ENCODE measurements at regions not wholly inside any gene's neighbourhood (a gene's known extent, or its start where the extent isn't known, plus 50 kb on each side); places are given as distances from the start of the nearest gene placed in this dataset.
"Not testable (repeated sequence)": the region's sequence is repeated elsewhere in the genome, so short reads cannot be mapped to it uniquely, and the experiment has no call there.

DNA sequence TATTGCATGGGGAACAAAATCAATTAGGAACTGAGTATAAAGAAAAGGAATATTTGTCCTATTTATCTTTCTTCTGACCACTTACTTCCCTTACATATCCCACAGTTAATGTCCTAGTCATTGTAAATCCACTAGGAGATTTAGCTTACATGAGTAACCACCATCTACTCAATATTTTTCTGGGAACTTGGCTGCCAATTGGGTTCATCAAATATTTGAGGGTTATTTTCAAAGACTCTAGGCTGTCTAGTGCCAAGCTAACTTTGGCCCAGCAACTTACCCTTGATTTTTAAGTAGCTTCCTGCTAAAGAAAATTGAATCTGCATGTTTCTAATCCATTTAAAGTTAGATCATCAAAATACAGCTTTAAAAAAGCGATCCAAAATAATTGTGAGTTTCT is 362.5 kb upstream of the EPHA3 start:
- Histone ChIP-seq H3K9me2 (ENCODE audit: insufficient read depth, low read length) (no peaks in the 10 kb centered on the region), H3K36me3 (ENCODE audit: insufficient read depth, low read length) (no peaks in the 10 kb centered on the region), H3F3A (ENCODE audit: insufficient read depth, low read length, poor library complexity, severe bottlenecking) (no peaks in the 10 kb centered on the region)

DNA sequence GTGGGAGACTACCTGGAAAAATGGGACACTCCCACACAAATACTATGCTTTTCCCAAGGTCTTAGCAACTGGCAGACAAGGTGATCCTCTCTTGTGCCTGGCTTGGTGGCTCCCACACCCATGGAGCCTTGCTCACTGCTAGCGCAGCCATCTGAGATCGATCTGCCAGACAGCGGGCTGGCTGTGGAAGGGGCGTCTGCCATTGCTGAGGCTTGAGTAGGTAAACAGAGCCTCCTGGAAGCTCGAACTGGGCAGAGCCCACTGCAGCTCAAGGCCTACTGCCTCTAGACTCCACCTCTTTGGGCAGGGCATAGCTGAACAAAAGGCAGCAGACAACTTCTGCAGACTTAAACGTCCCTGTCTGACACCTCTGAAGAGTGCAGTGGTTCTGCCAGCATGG is 360.3 kb upstream of the EPHA3 start:
- not testable (repeated sequence) for H3K9ac ChIP-seq (ENCODE audit: low read length); H3K4me3 ChIP-seq (ENCODE audit: low read length); H3F3A ChIP-seq (ENCODE audit: insufficient read depth, low read length, poor library complexity, severe bottlenecking); H4K20me1 ChIP-seq (ENCODE audit: insufficient read depth); H3K79me2 ChIP-seq (replicated peaks; ENCODE audit: insufficient read depth, low read length); H3K27me3 ChIP-seq (ENCODE audit: insufficient read depth, low read depth, low read length); H3K9me3 ChIP-seq (ENCODE audit: low read length); H2AFZ ChIP-seq (ENCODE audit: low read depth, low read length); H3K4me2 ChIP-seq (ENCODE audit: low read length); H3K27ac ChIP-seq (ENCODE audit: low read length); H3K36me3 ChIP-seq (ENCODE audit: insufficient read depth, low read length); H3K9me2 ChIP-seq (ENCODE audit: insufficient read depth, low read length)

More for the DNA sequence above, 362.5 kb upstream of the EPHA3 start:
- Histone ChIP-seq H3K9ac (ENCODE audit: low read length) (no peak overlapping the region), H3K27ac (ENCODE audit: low read length) (no peak overlapping the region), H3K9me3 (ENCODE audit: low read length) (no peaks in the 10 kb centered on the region), H3K4me3 (ENCODE audit: low read length) (no peak overlapping the region), H3K4me2 (ENCODE audit: low read length) (no peak overlapping the region), H4K20me1 (ENCODE audit: insufficient read depth) (no peaks in the 10 kb centered on the region), H3K27me3 (ENCODE audit: insufficient read depth, low read depth, low read length) (no peaks in the 10 kb centered on the region), H3K79me2 (replicated peaks; ENCODE audit: insufficient read depth, low read length) (no peaks in the 10 kb centered on the region), H2AFZ (ENCODE audit: low read depth, low read length) (no peak overlapping the region)
- TF ChIP-seq EZH2 (IDR thresholded peaks at IDR 0.05; ENCODE audit: borderline replicate concordance, insufficient read depth, low read length, poor library complexity, severe bottlenecking), result no peak
- TF ChIP-seq, protein P1, sequence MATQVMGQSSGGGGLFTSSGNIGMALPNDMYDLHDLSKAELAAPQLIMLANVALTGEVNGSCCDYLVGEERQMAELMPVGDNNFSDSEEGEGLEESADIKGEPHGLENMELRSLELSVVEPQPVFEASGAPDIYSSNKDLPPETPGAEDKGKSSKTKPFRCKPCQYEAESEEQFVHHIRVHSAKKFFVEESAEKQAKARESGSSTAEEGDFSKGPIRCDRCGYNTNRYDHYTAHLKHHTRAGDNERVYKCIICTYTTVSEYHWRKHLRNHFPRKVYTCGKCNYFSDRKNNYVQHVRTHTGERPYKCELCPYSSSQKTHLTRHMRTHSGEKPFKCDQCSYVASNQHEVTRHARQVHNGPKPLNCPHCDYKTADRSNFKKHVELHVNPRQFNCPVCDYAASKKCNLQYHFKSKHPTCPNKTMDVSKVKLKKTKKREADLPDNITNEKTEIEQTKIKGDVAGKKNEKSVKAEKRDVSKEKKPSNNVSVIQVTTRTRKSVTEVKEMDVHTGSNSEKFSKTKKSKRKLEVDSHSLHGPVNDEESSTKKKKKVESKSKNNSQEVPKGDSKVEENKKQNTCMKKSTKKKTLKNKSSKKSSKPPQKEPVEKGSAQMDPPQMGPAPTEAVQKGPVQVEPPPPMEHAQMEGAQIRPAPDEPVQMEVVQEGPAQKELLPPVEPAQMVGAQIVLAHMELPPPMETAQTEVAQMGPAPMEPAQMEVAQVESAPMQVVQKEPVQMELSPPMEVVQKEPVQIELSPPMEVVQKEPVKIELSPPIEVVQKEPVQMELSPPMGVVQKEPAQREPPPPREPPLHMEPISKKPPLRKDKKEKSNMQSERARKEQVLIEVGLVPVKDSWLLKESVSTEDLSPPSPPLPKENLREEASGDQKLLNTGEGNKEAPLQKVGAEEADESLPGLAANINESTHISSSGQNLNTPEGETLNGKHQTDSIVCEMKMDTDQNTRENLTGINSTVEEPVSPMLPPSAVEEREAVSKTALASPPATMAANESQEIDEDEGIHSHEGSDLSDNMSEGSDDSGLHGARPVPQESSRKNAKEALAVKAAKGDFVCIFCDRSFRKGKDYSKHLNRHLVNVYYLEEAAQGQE (IDR thresholded peaks at IDR 0.05; ENCODE audit: borderline replicate concordance), result no peak
- no peak for TF ChIP-seq EP300 (conservative IDR thresholded peaks at IDR 0.05; ENCODE audit: poor library complexity, severe bottlenecking)
- TF ChIP-seq SMC3 (conservative IDR thresholded peaks at IDR 0.05; ENCODE audit: poor library complexity), result no peak
- TF ChIP-seq POLR2AphosphoS5 (IDR thresholded peaks at IDR 0.05), result no peak

DNA sequence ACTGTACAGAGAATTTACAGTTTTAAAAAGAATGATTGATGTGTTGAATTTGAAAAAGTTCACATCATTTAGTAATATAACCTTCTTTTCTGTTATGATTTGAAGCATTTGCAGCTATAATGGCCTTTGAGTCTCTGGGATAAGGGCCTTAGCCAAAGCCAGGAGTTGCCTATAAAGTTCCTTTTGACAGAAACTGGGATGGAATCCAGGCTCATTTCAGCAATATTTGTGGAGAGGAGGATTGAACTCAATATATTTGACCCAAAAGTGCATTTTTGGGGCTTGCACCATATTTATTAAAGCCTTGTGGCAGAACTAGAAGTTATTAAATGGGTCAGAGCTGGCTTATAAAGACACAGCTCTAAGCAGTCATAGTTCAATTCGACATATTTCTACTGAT is 348.7 kb upstream of the EPHA3 start:
- Histone ChIP-seq H4K20me1 (ENCODE audit: insufficient read depth) (no peaks in the 10 kb centered on the region), H3K4me2 (ENCODE audit: low read length) (no peak overlapping the region), H3K79me2 (replicated peaks; ENCODE audit: insufficient read depth, low read length) (no peaks in the 10 kb centered on the region), H3K36me3 (ENCODE audit: insufficient read depth, low read length) (no peaks in the 10 kb centered on the region), H3F3A (ENCODE audit: insufficient read depth, low read length, poor library complexity, severe bottlenecking) (no peaks in the 10 kb centered on the region), H3K9me3 (ENCODE audit: low read length) (no peaks in the 10 kb centered on the region), H3K9me2 (ENCODE audit: insufficient read depth, low read length) (no peaks in the 10 kb centered on the region), H3K27me3 (ENCODE audit: insufficient read depth, low read depth, low read length) (no peaks in the 10 kb centered on the region), H2AFZ (ENCODE audit: low read depth, low read length) (no peak overlapping the region), H3K9ac (ENCODE audit: low read length) (no peak overlapping the region), H3K4me3 (ENCODE audit: low read length) (no peak overlapping the region), H3K27ac (ENCODE audit: low read length) (no peak overlapping the region)
- TF ChIP-seq, protein P1 (IDR thresholded peaks at IDR 0.05; ENCODE audit: borderline replicate concordance), result no peak
- TF ChIP-seq RAD21 (conservative IDR thresholded peaks at IDR 0.05), result no peak
- no peak for TF ChIP-seq SMC3 (conservative IDR thresholded peaks at IDR 0.05; ENCODE audit: poor library complexity)
- TF ChIP-seq POLR2AphosphoS5 (IDR thresholded peaks at IDR 0.05), result no peak
- no peak for TF ChIP-seq EP300 (conservative IDR thresholded peaks at IDR 0.05; ENCODE audit: poor library complexity, severe bottlenecking)
- no peak for TF ChIP-seq TAF1 (IDR thresholded peaks at IDR 0.05; ENCODE audit: low read depth)
- TF ChIP-seq MXI1 (conservative IDR thresholded peaks at IDR 0.05; ENCODE audit: poor library complexity, severe bottlenecking), result no peak
- TF ChIP-seq, protein P2, sequence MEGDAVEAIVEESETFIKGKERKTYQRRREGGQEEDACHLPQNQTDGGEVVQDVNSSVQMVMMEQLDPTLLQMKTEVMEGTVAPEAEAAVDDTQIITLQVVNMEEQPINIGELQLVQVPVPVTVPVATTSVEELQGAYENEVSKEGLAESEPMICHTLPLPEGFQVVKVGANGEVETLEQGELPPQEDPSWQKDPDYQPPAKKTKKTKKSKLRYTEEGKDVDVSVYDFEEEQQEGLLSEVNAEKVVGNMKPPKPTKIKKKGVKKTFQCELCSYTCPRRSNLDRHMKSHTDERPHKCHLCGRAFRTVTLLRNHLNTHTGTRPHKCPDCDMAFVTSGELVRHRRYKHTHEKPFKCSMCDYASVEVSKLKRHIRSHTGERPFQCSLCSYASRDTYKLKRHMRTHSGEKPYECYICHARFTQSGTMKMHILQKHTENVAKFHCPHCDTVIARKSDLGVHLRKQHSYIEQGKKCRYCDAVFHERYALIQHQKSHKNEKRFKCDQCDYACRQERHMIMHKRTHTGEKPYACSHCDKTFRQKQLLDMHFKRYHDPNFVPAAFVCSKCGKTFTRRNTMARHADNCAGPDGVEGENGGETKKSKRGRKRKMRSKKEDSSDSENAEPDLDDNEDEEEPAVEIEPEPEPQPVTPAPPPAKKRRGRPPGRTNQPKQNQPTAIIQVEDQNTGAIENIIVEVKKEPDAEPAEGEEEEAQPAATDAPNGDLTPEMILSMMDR (IDR thresholded peaks at IDR 0.05; ENCODE audit: poor library complexity, severe bottlenecking), result no peak
- TF ChIP-seq EZH2 (IDR thresholded peaks at IDR 0.05; ENCODE audit: borderline replicate concordance, insufficient read depth, low read length, poor library complexity, severe bottlenecking), result no peak

All from neural cell (in vitro differentiated cells).